ENCODE measurements at regions not wholly inside any gene's neighbourhood (a gene's known extent, or its start where the extent isn't known, plus 50 kb on each side); places are given as distances from the start of the nearest gene placed in this dataset.

GRCh38 chr1:29868096-29868495 is 631.8 kb downstream of the PTPRU start:
- Histone ChIP-seq H3K4me1 (no peaks in the 10 kb centered on the region), H3K9me3 (no peaks in the 10 kb centered on the region), H3K4me3 (no peak overlapping the region), H3K36me3 (peaks cover 0 to 5% (median 0%) of the 10 kb centered on the region in 3 donors), H3K27me3 (peaks cover 0 to 17% of the 10 kb centered on the region in 2 donors), H3K27ac (no peak overlapping the region)
- TF ChIP-seq CTCF (IDR thresholded peaks at IDR 0.05), result no peak
- no peak for DNase-seq
- intact Hi-C loops (cut with DNase I; ENCODE audit: low total_unique reads), result no loop called here

GRCh38 chr1:29865051-29865450 is 628.7 kb downstream of the PTPRU start:
- Histone ChIP-seq H3K4me3 (no peak overlapping the region), H3K27me3 (peaks cover 0 to 16% of the 10 kb centered on the region in 2 donors), H3K9me3 (peaks cover 3 to 9% (median 5%) of the 10 kb centered on the region in 3 donors), H3K36me3 (peaks cover 0 to 4% (median 0%) of the 10 kb centered on the region in 3 donors), H3K4me1 (no peaks in the 10 kb centered on the region), H3K27ac (no peak overlapping the region)
- DNase-seq, result no peak
- intact Hi-C loops (cut with DNase I; ENCODE audit: low total_unique reads), result no loop called here
- TF ChIP-seq CTCF (IDR thresholded peaks at IDR 0.05), result no peak

GRCh38 chr1:29864431-29865022 is 628.2 kb downstream of the PTPRU start:
- H3K4me3 ChIP-seq, result no peak overlapping the region
- H3K27ac ChIP-seq, result no peak overlapping the region
- peaks cover 3 to 9% (median 5%) of the 10 kb centered on the region in 3 donors for H3K9me3 ChIP-seq
- H3K4me1 ChIP-seq, result no peaks in the 10 kb centered on the region
- DNase-seq, result no peak
- H3K36me3 ChIP-seq, result no peaks in the 10 kb centered on the region
- intact Hi-C loops (cut with DNase I; ENCODE audit: low total_unique reads), result no loop called here
- H3K27me3 ChIP-seq, result peaks cover 0 to 20% of the 10 kb centered on the region in 2 donors
- TF ChIP-seq CTCF (IDR thresholded peaks at IDR 0.05), result no peak

- intact Hi-C loops (cut with DNase I; ENCODE audit: low total_unique reads), result no loop called here
- Histone ChIP-seq H3K4me3 (no peak overlapping the region), H3K4me1 (no peaks in the 10 kb centered on the region), H3K9me3 (peaks cover 3 to 9% (median 5%) of the 10 kb centered on the region in 3 donors), H3K27me3 (peaks cover 0 to 33% of the 10 kb centered on the region in 2 donors), H3K36me3 (no peaks in the 10 kb centered on the region), H3K27ac (no peak overlapping the region)
- DNase-seq, result no peak
- TF ChIP-seq CTCF (IDR thresholded peaks at IDR 0.05), result no peak
Observed at GRCh38 chr1:29861922-29862321, 625.6 kb downstream of the PTPRU start.

GRCh38 chr1:29861446-29861845 is 625.1 kb downstream of the PTPRU start:
- peaks cover 0 to 35% of the 10 kb centered on the region in 2 donors for H3K27me3 ChIP-seq
- H3K36me3 ChIP-seq, result no peaks in the 10 kb centered on the region
- no peaks in the 10 kb centered on the region for H3K4me1 ChIP-seq
- intact Hi-C loops (cut with DNase I; ENCODE audit: low total_unique reads), result no loop called here
- H3K4me3 ChIP-seq, result no peak overlapping the region
- peaks cover 3 to 9% (median 5%) of the 10 kb centered on the region in 3 donors for H3K9me3 ChIP-seq
- no peak overlapping the region for H3K27ac ChIP-seq
- DNase-seq, result no peak
- no peak for TF ChIP-seq CTCF (IDR thresholded peaks at IDR 0.05)

Measured in tibial artery (tissue), 4 donors.